Testis (tissue), 2 donors: ENCODE measurements at regions not wholly inside any gene's neighbourhood (a gene's known extent, or its start where the extent isn't known, plus 50 kb on each side); places are given as distances from the start of the nearest gene placed in this dataset.

Experiments used
- CTCF ChIP-seq, 3 experiments: fragments of 450-650 bp in 2 of 3; fragments of 200-600 bp in 1 of 3; sonication (generic) in 1 of 3; IDR thresholded peaks; one replicate each; pipeline ENCODE4 v1.5.1; 2016 to 2019; ENCODE audit warnings: antibody characterized with exemption in 3 of 3, mild to moderate bottlenecking in 2 of 3, moderate library complexity in 1 of 3
- POLR2A ChIP-seq: fragments of 450-650 bp; IDR thresholded peaks from one replicate; pipeline ENCODE4 v1.6.1; 2017; ENCODE audit warnings: antibody characterized with exemption, mild to moderate bottlenecking, moderate library complexity

DNA sequence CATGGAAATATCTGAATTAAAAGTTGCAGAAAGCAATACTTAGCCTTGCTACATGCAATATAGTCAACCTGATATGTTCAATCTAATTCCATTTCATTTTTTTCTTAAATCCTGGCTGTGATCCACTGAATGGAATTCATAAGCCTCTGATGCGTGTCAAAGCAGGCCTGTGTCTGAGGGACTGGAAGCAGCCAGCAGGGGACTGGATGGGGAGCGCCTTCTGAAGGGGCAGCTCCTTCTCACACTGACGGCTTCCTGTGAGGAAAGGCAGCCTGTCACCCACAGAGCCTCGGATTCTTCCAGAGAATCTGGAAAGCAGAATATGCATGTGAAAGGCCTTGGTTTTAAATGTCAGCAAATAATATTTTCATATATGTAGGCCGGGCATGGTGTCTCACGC, 73.5 kb downstream of the KCNF1 start:
- TF ChIP-seq CTCF (IDR thresholded peaks at IDR 0.05) (no peak), POLR2A (no peak)
